ENCODE measurements at regions not wholly inside any gene's neighbourhood (a gene's known extent, or its start where the extent isn't known, plus 50 kb on each side); places are given as distances from the start of the nearest gene placed in this dataset.
A peak's percentile ranks its signal among the peaks of the same experiment; 100 is the strongest.
"Not testable (repeated sequence)": the region's sequence is repeated elsewhere in the genome, so short reads cannot be mapped to it uniquely, and the experiment has no call there.

- DNase-seq, result no peak
Measured at GRCh38 chr3:3902161-3902560, 102.9 kb downstream of the LRRN1 start.

- DNase-seq, result no peak
Measured at GRCh38 chr3:3906171-3906570, 106.9 kb downstream of the LRRN1 start.

DNA sequence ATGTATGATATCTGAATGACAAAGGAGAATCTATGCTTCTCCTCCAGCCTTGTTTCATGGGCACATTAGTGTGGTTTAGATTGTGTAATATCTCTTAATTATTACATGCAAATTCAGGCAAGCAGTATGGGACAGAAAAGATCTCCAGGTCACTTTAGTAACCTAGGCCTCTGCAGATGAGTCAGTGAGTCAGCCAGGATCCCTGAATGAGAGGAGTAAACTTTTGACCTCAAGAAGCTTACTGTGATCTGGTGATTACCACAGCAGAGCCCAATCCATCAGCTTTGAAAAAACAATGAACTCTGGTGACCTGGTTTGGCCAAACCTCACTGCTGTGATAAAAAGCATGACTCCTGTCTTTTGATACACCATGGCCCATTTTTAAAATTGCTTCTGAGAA lies 107.8 kb downstream of the LRRN1 start:
- no peak for DNase-seq

- DNase-seq, result no peak
Measured at GRCh38 chr3:3918763-3919162, 119.5 kb downstream of the LRRN1 start.

- DNase-seq, result no peak
Measured at GRCh38 chr3:3919316-3919715, 120.1 kb downstream of the LRRN1 start.

GRCh38 chr3:3923619-3924018 lies 124.4 kb downstream of the LRRN1 start:
- DNase-seq, result no peak

GRCh38 chr3:3927198-3927597 lies 128.0 kb downstream of the LRRN1 start:
- no peak for DNase-seq

DNA sequence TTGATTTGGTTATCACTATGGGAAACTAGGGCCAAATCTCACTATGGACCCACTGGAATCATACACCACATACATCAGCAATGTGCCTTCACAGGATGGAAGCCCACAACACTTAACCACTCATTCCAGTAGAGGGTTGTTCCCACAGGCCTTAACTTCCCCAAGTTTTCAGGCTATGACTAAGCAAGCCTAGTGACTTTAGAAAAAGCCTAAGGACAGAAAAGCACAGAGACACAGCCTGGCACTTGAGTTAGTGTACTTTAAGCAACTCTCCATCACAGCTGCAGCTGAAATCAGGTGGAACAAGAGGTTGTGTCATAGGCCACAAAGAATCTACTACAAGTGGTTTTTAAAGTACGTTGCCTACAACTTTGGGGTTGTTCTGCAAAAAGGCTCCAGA lies 128.7 kb downstream of the LRRN1 start:
- DNase-seq, result no peak

DNA sequence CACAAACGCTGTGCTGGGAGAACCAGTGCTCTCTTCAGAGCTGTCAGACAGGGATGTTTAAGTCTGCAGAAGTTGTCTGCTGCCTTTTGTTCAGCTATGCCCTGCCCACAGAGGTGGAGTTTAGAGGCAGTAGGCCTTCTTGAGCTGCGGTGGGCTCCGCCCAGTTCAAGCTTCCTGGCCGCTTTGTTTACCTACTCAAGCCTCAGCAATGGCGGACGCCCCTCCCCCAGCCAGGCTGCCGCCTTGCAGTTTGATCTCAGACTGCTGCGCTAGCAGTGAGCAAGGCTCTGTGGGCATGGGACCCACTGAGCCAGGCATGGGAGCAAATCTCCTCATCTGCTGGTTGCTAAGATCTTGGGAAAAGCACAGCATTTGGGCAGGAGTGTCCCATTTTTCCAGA lies 142.1 kb downstream of the LRRN1 start:
- not testable (repeated sequence) for DNase-seq

DNA sequence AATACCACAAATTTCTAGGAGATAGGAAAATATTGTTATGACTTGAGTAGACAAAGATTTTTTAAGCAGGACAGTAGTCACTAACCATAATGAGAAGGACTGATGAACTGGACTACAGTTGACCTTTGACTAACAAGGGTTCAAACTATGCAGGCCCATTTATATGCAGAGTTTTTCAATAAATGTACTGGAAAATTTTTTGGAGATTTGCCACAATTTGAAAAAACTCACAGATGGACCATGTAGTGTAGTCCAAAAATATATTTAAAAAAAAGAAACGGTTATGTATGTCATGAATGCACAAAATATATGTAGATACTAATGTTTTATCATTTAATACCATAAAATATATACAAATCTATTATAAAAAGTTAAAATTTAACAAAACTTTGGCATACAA lies 151.8 kb downstream of the LRRN1 start:
- DNase-seq, result no peak

- DNase-seq, result no peak
Measured at GRCh38 chr3:3951501-3951900, 152.3 kb downstream of the LRRN1 start.

GRCh38 chr3:3962867-3963266 lies 163.6 kb downstream of the LRRN1 start:
- DNase-seq, result not testable (repeated sequence)

DNA sequence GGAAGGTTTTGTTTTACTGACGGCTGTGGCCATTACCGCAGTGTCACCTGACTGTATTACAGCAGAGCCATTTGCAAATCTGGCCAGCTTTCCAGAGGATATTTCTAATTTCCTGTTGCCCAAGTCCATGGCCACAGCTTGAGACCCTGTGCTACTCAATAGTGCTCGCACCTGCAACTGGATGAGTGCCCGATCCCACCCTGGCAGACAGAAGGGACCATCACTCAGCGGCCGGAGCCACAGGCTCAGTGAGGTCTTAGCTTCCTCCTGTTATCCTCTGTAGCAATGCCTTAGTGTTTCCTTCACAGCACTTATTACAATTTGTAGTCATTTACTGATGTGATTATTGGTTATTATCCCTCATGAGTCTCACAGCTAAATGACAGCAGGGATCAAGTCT lies 184.8 kb downstream of the LRRN1 start:
- no peak for DNase-seq

- no peak for DNase-seq
Measured at GRCh38 chr3:3991598-3991997, 192.4 kb downstream of the LRRN1 start.

GRCh38 chr3:3992312-3992874 lies 193.2 kb downstream of the LRRN1 start:
- no peak for DNase-seq

GRCh38 chr3:3998140-3998922 lies 199.1 kb downstream of the LRRN1 start:
- DNase-seq, result peak; percentile 38

DNA sequence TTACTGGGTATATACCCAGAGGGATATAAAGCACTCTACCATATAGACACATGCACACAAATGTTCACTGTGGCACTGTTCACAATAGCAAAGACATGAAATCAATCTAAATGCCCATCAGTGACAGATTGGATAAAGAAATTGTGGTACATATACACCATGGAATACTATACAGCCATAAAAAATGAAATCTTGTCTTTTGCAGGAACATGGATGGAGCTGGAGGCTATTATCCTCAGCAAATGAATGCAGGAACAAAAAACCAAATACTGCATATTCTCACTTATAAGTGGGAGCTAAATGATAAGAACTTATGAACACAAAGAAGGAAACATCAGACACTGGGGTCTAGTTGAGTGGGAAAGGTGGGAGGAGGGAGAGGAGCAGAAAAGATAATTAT lies 200.1 kb downstream of the LRRN1 start:
- DNase-seq, result not testable (repeated sequence)

GRCh38 chr3:4001976-4002375 lies 202.7 kb downstream of the LRRN1 start:
- no peak for DNase-seq

GRCh38 chr3:4006288-4006687 lies 207.1 kb downstream of the LRRN1 start:
- peak; percentile 34 for DNase-seq

- DNase-seq, result peak; percentile 40
Measured at GRCh38 chr3:4008205-4008604, 209.0 kb downstream of the LRRN1 start.

- peak; percentile 7 for DNase-seq
Measured at GRCh38 chr3:4011166-4011565, 211.9 kb downstream of the LRRN1 start.

DNA sequence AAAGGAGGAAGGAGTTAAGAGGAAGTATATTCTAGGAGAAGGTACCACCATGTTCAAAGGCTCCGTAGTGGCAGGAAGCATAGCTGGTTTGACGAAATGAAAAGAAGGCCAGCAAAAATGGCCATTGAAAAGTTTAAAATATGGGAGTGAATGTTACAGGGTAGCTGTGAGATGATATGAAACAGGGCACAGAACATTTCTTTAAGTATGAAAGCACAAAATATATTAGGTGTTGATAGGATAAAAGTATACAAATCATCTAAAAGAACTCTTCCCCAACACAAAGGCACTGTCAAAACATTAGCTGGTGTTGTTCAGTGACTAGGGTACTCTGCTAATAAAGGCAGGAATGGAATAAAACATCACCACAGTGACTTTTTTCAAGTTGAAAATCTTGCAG lies 216.2 kb downstream of the LRRN1 start:
- DNase-seq, result no peak

DNA sequence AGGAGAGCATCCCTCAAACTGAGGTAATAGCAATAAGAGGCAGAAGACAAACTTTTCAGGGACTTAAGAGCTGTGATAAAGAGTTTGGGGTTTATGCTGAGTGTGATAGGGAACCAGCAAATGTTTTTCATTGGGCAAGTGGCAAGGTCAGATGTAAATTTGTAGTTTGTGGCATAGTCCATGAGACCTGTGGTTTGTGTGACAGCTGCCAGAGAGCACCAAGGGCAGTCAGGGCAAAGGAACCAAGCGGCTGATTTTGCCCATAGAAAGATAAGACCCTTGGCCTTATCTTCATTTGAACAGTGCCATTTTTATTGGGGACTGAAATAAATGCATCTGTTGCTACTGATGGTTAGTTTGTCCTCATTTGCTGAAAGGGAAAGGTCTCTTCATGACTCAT lies 220.3 kb downstream of the LRRN1 start:
- no peak for DNase-seq

DNA sequence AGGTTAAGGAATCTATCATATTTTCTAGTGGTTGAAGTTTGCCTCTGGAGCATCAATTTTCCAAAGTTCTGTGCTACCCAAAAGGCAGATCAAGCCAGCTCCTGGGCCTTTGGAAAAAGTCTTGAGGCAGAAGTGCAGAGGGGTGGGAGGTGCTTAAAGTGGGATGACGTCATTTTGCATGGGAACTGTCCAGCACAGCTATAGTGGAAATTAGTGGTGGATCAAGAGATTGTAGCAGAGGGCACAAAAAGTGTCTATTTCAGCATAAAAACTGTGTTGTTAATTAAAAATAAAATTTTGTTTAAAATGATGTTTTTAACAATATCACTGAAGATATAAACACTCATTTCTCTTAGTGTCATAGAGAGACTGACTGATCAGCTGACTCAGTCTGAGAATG lies 221.9 kb downstream of the LRRN1 start:
- no peak for DNase-seq

- DNase-seq, result no peak
Measured at GRCh38 chr3:4029135-4029534, 229.9 kb downstream of the LRRN1 start.
